ENCODE measurements at regions not wholly inside any gene's neighbourhood (a gene's known extent, or its start where the extent isn't known, plus 50 kb on each side); places are given as distances from the start of the nearest gene placed in this dataset.

GRCh38 chr2:20877960-20878359 lies 55.1 kb upstream of the LDAH start:
- Mint-ChIP-seq H3K4me1 (ENCODE audit: unreplicated experiment) (no peaks in the 10 kb centered on the region), H3K4me3 (ENCODE audit: unreplicated experiment) (no peak overlapping the region), H3K36me3 (ENCODE audit: low read depth, unreplicated experiment) (peaks cover 5% of the 10 kb centered on the region), H3K27me3 (ENCODE audit: unreplicated experiment) (no peaks in the 10 kb centered on the region), H3K9me3 (ENCODE audit: unreplicated experiment) (peaks cover 6% of the 10 kb centered on the region), H3K27ac (ENCODE audit: unreplicated experiment) (no peak overlapping the region)
- DNase-seq (ENCODE audit: low spot score): no peak
- no peak for TF ChIP-seq CTCF (IDR thresholded peaks at IDR 0.05; ENCODE audit: unreplicated experiment)

Measured in endothelial cell (in vitro differentiated cells).